T-cell (primary cell): ENCODE measurements at regions not wholly inside any gene's neighbourhood (a gene's known extent, or its start where the extent isn't known, plus 50 kb on each side); places are given as distances from the start of the nearest gene placed in this dataset.

ENCODE experiments used
- ATAC-seq, 4 experiments: fragments of 200-7000 bp in 3 of 4; fragments of 150-1000 bp in 1 of 4; cut with Tn5 transposase; replicated peaks in 1 of 4; 1 replicate in 3 of 4; 2 replicates in 1 of 4; pipeline ENCODE4 v1.10.0; 2021; ENCODE audit warnings: moderate library complexity in 3 of 4, mild to moderate bottlenecking in 2 of 4, moderate number of reproducible peaks in 1 of 4
- CTCF ChIA-PET, 2 donors: fragments of 300-600 bp; sonication (Branson Sonifier 250); formaldehyde crosslinking; loops; one replicate each; lab custom pipeline; 2022; ENCODE audit warnings: antibody characterized with exemption in 2 of 2; lab: Charles Lee
- POLR2A ChIA-PET, 2 donors: fragments of 300-600 bp; sonication (Branson Sonifier 250); formaldehyde crosslinking; loops; one replicate each; lab custom pipeline; 2022; ENCODE audit warnings: antibody characterized with exemption in 2 of 2; lab: Charles Lee
- DNase-seq, 35 experiments: peaks; one replicate each; pipeline versions ENCODE4 v3.0.0 to v3.0.0-alpha.2; 2013 to 2023
- H3K27ac ChIP-seq: one replicate; pipeline ENCODE4 v1.5.1; 2013; ENCODE audit warnings: low read length
- H3K27me3 ChIP-seq, 2 experiments: replicated peaks in 1 of 2; 1 replicate in 1 of 2; 2 replicates in 1 of 2; pipeline versions ENCODE4 v1.6.1 to v1.7.0; 2013; ENCODE audit warnings: low read length in 1 of 2, mixed read lengths in 1 of 2; ENCODE audit not compliant: control insufficient read depth in 2 of 2, insufficient read depth in 2 of 2; ENCODE audit errors: extremely low read depth in 1 of 2
- H3K36me3 ChIP-seq, 2 donors: 1 replicate in 1 of 2; 2 replicates in 1 of 2; pipeline versions ENCODE4 v1.6.1 to v1.7.0; 2013; ENCODE audit warnings: low read length in 1 of 2; ENCODE audit not compliant: control insufficient read depth in 2 of 2, insufficient read depth in 1 of 2; ENCODE audit errors: extremely low read depth in 1 of 2
- H3K4me1 ChIP-seq, 2 experiments: 1 replicate in 1 of 2; 2 replicates in 1 of 2; pipeline versions ENCODE4 v1.6.1 to v1.7.0; 2013; ENCODE audit warnings: low read length in 2 of 2, mixed read lengths in 1 of 2; ENCODE audit not compliant: insufficient read depth in 2 of 2, control insufficient read depth in 1 of 2; ENCODE audit errors: extremely low read depth in 1 of 2
- H3K4me3 ChIP-seq, 2 donors: 1 replicate in 1 of 2; 2 replicates in 1 of 2; pipeline versions ENCODE4 v1.5.1 to v1.7.0; 2013; ENCODE audit warnings: mild to moderate bottlenecking in 2 of 2, low read length in 1 of 2, moderate library complexity in 1 of 2; ENCODE audit not compliant: control insufficient read depth in 1 of 2; ENCODE audit errors: extremely low read depth in 1 of 2
- H3K9me3 ChIP-seq: 2 replicates; pipeline ENCODE4 v1.7.0; 2013
- H3K27ac Mint-ChIP-seq, 2 donors: one replicate each; pipeline ENCODE4 v1.8.0; 2020 to 2021; ENCODE audit warnings: mild to moderate bottlenecking in 2 of 2, mixed read lengths in 2 of 2
- H3K27me3 Mint-ChIP-seq, 2 donors: one replicate each; pipeline ENCODE4 v1.8.0; 2021 to 2022; ENCODE audit warnings: mixed read lengths in 2 of 2
- H3K36me3 Mint-ChIP-seq: one replicate; pipeline ENCODE4 v1.8.0; 2021; ENCODE audit warnings: mixed read lengths
- H3K4me1 Mint-ChIP-seq, 3 donors: one replicate each; pipeline ENCODE4 v1.8.0; 2020 to 2022; ENCODE audit warnings: mixed read lengths in 3 of 3, mild to moderate bottlenecking in 1 of 3
- H3K4me3 Mint-ChIP-seq, 3 donors: one replicate each; pipeline ENCODE4 v1.8.0; 2020 to 2022; ENCODE audit warnings: mild to moderate bottlenecking in 3 of 3, mixed read lengths in 3 of 3, moderate library complexity in 3 of 3
- H3K9me3 Mint-ChIP-seq, 3 donors: one replicate each; pipeline ENCODE4 v1.8.0; 2020 to 2022; ENCODE audit warnings: mixed read lengths in 3 of 3
- WGBS: methylation state at CpG from one replicate; pipeline ENCODE4 v1.1.5; 2013; ENCODE audit warnings: missing lambda C conversion rate; ENCODE audit not compliant: insufficient coverage; 5-methylcytosine and 5-hydroxymethylcytosine counted together

DNA sequence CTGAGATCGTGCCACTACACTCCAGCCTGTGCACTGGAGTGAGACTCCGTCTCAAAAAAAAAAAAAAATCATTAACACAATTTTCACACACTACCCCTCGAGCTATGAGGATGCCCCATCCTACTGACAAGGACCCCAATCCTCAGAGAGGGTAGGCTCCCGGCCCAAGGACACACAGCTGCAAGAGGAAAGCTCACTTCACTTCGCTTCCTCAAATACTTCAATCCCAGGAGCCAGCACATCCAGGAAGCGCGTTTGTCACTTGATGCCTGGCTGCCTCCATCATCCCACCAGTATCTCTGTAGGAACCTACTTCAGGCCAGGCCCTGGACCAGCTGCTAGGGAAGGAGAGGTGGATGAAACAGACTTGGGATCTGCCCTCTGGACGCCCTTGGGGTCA lies 144.0 kb downstream of the CRYBB2 start:
- no peak for DNase-seq
- Mint-ChIP-seq H3K9me3 (no peaks in the 10 kb centered on the region), H3K4me3 (no peak overlapping the region), H3K4me1 (peaks cover 5 to 13% (median 9%) of the 10 kb centered on the region in 3 donors), H3K27me3 (no peaks in the 10 kb centered on the region), H3K36me3 (peaks cover 12% of the 10 kb centered on the region), H3K27ac (no peak overlapping the region)
- Histone ChIP-seq H3K27ac (no peak overlapping the region), H3K27me3 (no peaks in the 10 kb centered on the region), H3K9me3 (no peaks in the 10 kb centered on the region), H3K36me3 (peaks cover 0 to 5% of the 10 kb centered on the region in 2 donors), H3K4me3 (no peak overlapping the region), H3K4me1 (peaks cover 0 to 9% of the 10 kb centered on the region in 2 experiments)
- POLR2A ChIA-PET = interaction anchor here in 1 of 2 donors (0.6 kb wide), 1 partner anchor 69 kb away, joined by 3 read pairs; no protein-coding TSS in a partner anchor
- CTCF ChIA-PET = no interaction called here
- no peak for ATAC-seq
- WGBS = 83% methylated on average over 3 of the region's 8 CpGs

DNA sequence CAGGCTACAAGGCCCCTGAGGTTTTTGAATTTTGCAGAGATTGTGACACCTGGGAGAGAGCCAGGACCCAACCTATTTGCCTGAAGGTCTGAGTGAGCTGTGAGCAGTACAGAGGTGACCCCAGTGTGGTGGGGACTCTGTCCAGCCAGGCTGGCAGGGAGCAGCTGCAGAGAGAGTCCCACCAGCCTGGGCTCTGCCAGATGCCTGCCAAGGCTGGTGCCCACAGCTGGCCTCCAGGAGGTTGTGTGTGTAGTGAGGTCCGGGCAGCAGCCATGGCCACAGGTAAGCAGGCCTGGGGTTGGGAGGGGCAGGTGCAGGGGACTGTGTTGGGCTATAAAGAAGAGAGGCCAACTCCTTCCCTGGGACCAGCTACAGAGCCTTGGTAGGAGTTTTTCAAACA lies 144.8 kb downstream of the CRYBB2 start:
- no peak overlapping the region for H3K27ac Mint-ChIP-seq
- no peak for DNase-seq
- no peaks in the 10 kb centered on the region for H3K9me3 Mint-ChIP-seq
- no peaks in the 10 kb centered on the region for H3K27me3 ChIP-seq
- H3K4me1 Mint-ChIP-seq = peaks cover 5 to 15% (median 9%) of the 10 kb centered on the region in 3 donors
- ChIA-PET CTCF (no interaction called here), POLR2A (no interaction called here)
- no CpG with 5 or more reads among the region's 1 CpG for WGBS
- no peak overlapping the region for H3K4me3 ChIP-seq
- H3K4me1 ChIP-seq = peaks cover 0 to 9% of the 10 kb centered on the region in 2 experiments
- no peaks in the 10 kb centered on the region for H3K27me3 Mint-ChIP-seq
- no peak for ATAC-seq
- peaks cover 0 to 5% of the 10 kb centered on the region in 2 donors for H3K36me3 ChIP-seq
- no peak overlapping the region for H3K27ac ChIP-seq
- no peak overlapping the region for H3K4me3 Mint-ChIP-seq
- H3K36me3 Mint-ChIP-seq = peaks cover 6% of the 10 kb centered on the region
- no peaks in the 10 kb centered on the region for H3K9me3 ChIP-seq

DNA sequence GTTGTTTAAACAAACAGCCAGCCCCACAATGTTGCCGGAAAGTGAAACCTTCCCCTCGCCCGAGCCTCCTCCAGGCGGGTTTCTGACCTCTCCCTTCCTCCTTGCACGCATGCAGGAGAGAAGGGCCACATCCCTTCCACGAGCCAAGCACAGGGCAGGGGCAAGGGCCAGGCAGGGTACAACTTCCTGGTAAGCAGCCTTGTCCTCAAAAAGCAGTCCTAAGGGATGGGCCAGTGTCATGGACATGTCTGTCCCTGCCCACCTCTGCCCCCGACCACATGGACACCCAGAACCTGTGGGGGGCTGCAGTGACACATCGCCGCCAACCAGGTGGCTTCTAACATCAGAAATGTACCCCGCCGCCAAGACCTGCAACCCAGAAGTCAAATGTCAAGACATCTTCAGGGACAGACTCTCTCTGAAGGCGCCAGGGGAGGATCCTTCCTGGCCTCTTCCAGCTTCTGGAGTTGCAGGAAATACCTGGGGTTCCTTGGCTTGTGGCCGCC lies 145.3 kb downstream of the CRYBB2 start:
- ChIA-PET POLR2A (no interaction called here), CTCF (no interaction called here)
- ATAC-seq (no peak), DNase-seq (no peak)
- Mint-ChIP-seq H3K36me3 (peaks cover 6% of the 10 kb centered on the region), H3K27ac (no peak overlapping the region), H3K9me3 (no peaks in the 10 kb centered on the region), H3K4me3 (no peak overlapping the region), H3K27me3 (no peaks in the 10 kb centered on the region), H3K4me1 (peaks cover 5 to 15% (median 9%) of the 10 kb centered on the region in 3 donors)
- no peak overlapping the region for H3K27ac ChIP-seq
- no peaks in the 10 kb centered on the region for H3K36me3 ChIP-seq
- 77% methylated on average over 13 of the region's 13 CpGs for WGBS
- no peak overlapping the region for H3K4me3 ChIP-seq
- H3K9me3 ChIP-seq = no peaks in the 10 kb centered on the region
- H3K4me1 ChIP-seq = peaks cover 0 to 9% of the 10 kb centered on the region in 2 experiments
- no peaks in the 10 kb centered on the region for H3K27me3 ChIP-seq

DNA sequence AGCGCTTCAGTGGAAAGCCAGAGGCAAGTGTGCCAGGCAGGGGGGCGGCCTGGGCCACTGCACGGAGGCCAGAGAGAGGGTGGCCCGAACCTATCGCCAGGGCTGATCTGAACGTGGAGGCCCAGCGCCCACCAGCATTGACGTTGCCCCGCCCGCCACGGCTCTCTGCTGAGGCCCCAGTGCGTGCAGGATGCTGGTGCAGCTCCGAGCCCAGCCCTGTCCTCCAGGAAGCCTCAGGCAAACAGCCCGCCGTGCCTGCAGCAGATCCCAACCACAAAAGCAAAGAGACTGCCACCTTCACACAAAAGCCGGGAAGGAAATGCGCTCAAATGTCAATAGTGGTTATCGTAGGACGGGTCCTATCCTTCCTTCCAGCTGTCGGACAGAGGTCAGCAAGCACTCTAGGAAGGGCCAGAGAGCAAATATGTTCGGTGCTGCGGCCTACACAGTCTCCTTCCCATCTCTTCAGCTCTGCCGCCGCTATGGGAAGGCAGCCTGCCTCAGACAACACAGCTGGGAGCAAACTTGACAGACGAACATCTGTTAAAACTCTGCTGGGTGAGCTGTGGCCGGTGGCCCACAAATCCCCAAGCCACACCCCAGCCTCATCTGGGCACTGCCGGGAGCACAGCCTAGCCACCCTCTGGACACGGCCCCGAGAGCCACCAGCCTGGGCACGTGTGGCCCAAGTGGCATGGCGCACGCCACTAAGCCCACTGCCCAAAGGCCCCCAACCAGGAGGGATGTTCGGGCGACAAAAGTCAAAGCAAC lies 146.2 kb downstream of the CRYBB2 start:
- no peak for DNase-seq
- Mint-ChIP-seq H3K27ac (no peak overlapping the region), H3K27me3 (no peaks in the 10 kb centered on the region), H3K36me3 (peaks cover 6% of the 10 kb centered on the region), H3K4me1 (peaks cover 5 to 21% (median 9%) of the 10 kb centered on the region in 3 donors), H3K4me3 (no peak overlapping the region), H3K9me3 (no peaks in the 10 kb centered on the region)
- WGBS = 92% methylated on average over 32 of the region's 34 CpGs
- Histone ChIP-seq H3K27me3 (no peaks in the 10 kb centered on the region), H3K36me3 (no peaks in the 10 kb centered on the region), H3K4me3 (no peak overlapping the region), H3K27ac (no peak overlapping the region), H3K4me1 (peaks cover 0 to 9% of the 10 kb centered on the region in 2 experiments), H3K9me3 (no peaks in the 10 kb centered on the region)
- ATAC-seq = no peak
- CTCF ChIA-PET = no interaction called here
- POLR2A ChIA-PET = no interaction called here

DNA sequence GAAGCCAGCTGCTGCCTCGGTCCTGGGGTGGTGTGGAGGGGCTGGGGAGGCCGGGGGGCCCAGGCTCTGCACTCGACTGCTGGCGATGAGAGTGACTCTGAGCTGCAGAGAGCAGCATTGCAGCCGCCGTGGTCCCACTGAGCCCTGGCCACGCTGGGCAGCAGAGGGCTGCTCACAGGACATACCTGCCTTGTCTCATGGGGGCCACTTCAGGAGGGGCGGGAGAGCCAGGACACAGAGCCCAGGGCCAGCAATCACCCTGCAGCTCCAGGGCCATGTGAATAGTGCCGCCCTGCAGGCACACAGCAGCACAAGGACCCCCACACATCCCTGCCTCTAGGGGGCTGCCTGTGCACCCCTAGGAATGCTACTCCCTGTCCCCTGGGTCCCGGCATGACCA lies 147.0 kb downstream of the CRYBB2 start:
- no peaks in the 10 kb centered on the region for H3K27me3 Mint-ChIP-seq
- Histone ChIP-seq H3K4me1 (peaks cover 0 to 9% of the 10 kb centered on the region in 2 experiments), H3K9me3 (no peaks in the 10 kb centered on the region), H3K36me3 (no peaks in the 10 kb centered on the region), H3K4me3 (no peak overlapping the region), H3K27me3 (no peaks in the 10 kb centered on the region), H3K27ac (no peak overlapping the region)
- peaks cover 5 to 21% (median 9%) of the 10 kb centered on the region in 3 donors for H3K4me1 Mint-ChIP-seq
- no peak overlapping the region for H3K27ac Mint-ChIP-seq
- ChIA-PET CTCF (no interaction called here), POLR2A (no interaction called here)
- DNase-seq = no peak
- H3K9me3 Mint-ChIP-seq = no peaks in the 10 kb centered on the region
- H3K36me3 Mint-ChIP-seq = peaks cover 6% of the 10 kb centered on the region
- WGBS = 90% methylated on average over 10 of the region's 10 CpGs
- no peak for ATAC-seq
- H3K4me3 Mint-ChIP-seq = no peak overlapping the region

DNA sequence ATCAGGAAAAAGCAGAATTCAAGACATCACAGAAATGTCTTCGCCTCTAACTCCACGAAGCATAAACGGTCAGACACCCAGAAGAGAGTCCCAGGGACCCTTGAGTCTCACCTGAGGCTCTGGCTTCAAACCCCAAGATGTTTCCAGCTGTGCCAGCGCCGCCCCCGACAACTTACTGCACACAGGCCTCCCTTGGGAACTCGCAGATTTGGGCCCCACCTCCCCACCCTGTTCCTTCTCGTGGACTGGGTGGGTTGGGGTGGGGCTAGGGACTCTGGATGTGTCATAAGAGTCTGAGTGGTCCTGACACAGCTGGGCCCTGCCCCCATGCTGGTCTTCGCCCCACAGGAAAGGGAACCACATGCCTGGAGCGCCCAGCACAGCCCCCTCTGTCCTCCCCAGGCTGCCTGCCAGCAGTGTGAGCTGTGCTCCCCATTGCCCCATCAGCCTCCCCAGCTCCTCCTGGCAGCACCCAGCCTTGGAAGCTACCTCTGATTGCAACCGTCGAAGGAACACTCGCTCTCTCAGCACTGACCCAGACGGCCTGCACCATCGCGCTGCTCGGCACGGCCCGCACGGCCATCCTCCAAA lies 147.5 kb downstream of the CRYBB2 start:
- no peak for DNase-seq
- H3K27me3 Mint-ChIP-seq = no peaks in the 10 kb centered on the region
- POLR2A ChIA-PET = no interaction called here
- peaks cover 5 to 20% (median 9%) of the 10 kb centered on the region in 3 donors for H3K4me1 Mint-ChIP-seq
- 95% methylated on average over 5 of the region's 20 CpGs for WGBS
- peaks cover 7% of the 10 kb centered on the region for H3K36me3 Mint-ChIP-seq
- H3K9me3 Mint-ChIP-seq = no peaks in the 10 kb centered on the region
- Histone ChIP-seq H3K9me3 (no peaks in the 10 kb centered on the region), H3K27me3 (no peaks in the 10 kb centered on the region), H3K36me3 (no peaks in the 10 kb centered on the region), H3K4me1 (peaks cover 0 to 6% of the 10 kb centered on the region in 2 experiments), H3K27ac (no peak overlapping the region), H3K4me3 (no peak overlapping the region)
- CTCF ChIA-PET = no interaction called here
- H3K27ac Mint-ChIP-seq = no peak overlapping the region
- no peak for ATAC-seq
- no peak overlapping the region for H3K4me3 Mint-ChIP-seq
